GM23338 (cell line): ENCODE measurements at regions not wholly inside any gene's neighbourhood (a gene's known extent, or its start where the extent isn't known, plus 50 kb on each side); places are given as distances from the start of the nearest gene placed in this dataset.

ENCODE experiments used
- CREB1 ChIP-seq: fragments of 250-450 bp; sonication (Bioruptor Pico); IDR thresholded peaks from 2 replicates; pipeline ENCODE4 v1.5.0; 2020; ENCODE audit warnings: low read depth, mild to moderate bottlenecking, moderate library complexity
- CTCF ChIP-seq, 2 experiments: fragments of 200-600 bp in 1 of 2; sonication (generic) in 1 of 2; conservative IDR thresholded peaks; 2 replicates each; pipeline versions ENCODE4 v1.5.1 to v1.6.1; 2016 to 2017; ENCODE audit warnings: antibody characterized with exemption in 2 of 2, low read depth in 2 of 2, mild to moderate bottlenecking in 2 of 2, moderate library complexity in 1 of 2
- EZH2 ChIP-seq: fragments of 200-600 bp; sonication (generic); IDR thresholded peaks from one replicate; pipeline ENCODE4 v1.8.0; 2017; ENCODE audit warnings: antibody characterized with exemption, mild to moderate bottlenecking, low read depth; ENCODE audit not compliant: unreplicated experiment
- EZH2phosphoT487 ChIP-seq: fragments of 200-600 bp; sonication (generic); IDR thresholded peaks from one replicate; pipeline ENCODE4 v1.8.1; 2018; ENCODE audit warnings: antibody characterized with exemption; ENCODE audit not compliant: unreplicated experiment
- JUNB ChIP-seq: IDR thresholded peaks from one replicate; pipeline ENCODE4 v1.6.1; 2016; ENCODE audit warnings: antibody characterized with exemption; ENCODE audit not compliant: unreplicated experiment
- NANOG ChIP-seq: IDR thresholded peaks from 2 replicates; pipeline ENCODE4 v1.6.1; 2016; ENCODE audit warnings: antibody characterized with exemption, borderline replicate concordance
- POLR2AphosphoS5 ChIP-seq: IDR thresholded peaks from 2 replicates; pipeline ENCODE4 v1.6.1; 2016; ENCODE audit warnings: antibody characterized with exemption, low read depth
- REST ChIP-seq: IDR thresholded peaks from one replicate; pipeline ENCODE4 v1.6.1; 2018; ENCODE audit warnings: antibody characterized with exemption; ENCODE audit not compliant: unreplicated experiment
- STAT1 ChIP-seq: IDR thresholded peaks from one replicate; pipeline ENCODE4 v1.6.1; 2016; ENCODE audit warnings: antibody characterized with exemption; ENCODE audit not compliant: unreplicated experiment
- ZNF331 ChIP-seq: fragments of 250-450 bp; sonication (Bioruptor Pico); IDR thresholded peaks from 2 replicates; pipeline ENCODE4 v1.5.0; 2020; ENCODE audit warnings: low read depth, mild to moderate bottlenecking, moderate library complexity
- ZNF462 ChIP-seq: fragments of 250-450 bp; sonication (Bioruptor Pico); IDR thresholded peaks from 2 replicates; pipeline ENCODE4 v1.5.0; 2020; ENCODE audit warnings: mild to moderate bottlenecking, moderate library complexity

- TF ChIP-seq REST, result no peak
- TF ChIP-seq CTCF (conservative IDR thresholded peaks at IDR 0.05; ENCODE audit: low read depth in 2 of 2), result no peak
- TF ChIP-seq POLR2AphosphoS5, result no peak
- no peak for TF ChIP-seq EZH2
- TF ChIP-seq EZH2phosphoT487, result no peak
- no peak for TF ChIP-seq JUNB
- no peak for TF ChIP-seq STAT1
- no peak for TF ChIP-seq CREB1 (CRISPR knock-in tag)
- no peak for TF ChIP-seq NANOG
- no peak for TF ChIP-seq ZNF462 (CRISPR knock-in tag)
- TF ChIP-seq ZNF331 (CRISPR knock-in tag), result no peak
These were observed 420.9 kb upstream of the GRM3 start for GRCh38 chr7:86222806-86223205.
